ENCODE measurements at regions not wholly inside any gene's neighbourhood (a gene's known extent, or its start where the extent isn't known, plus 50 kb on each side); places are given as distances from the start of the nearest gene placed in this dataset.
A peak's percentile ranks its signal among the peaks of the same experiment; 100 is the strongest.

GRCh38 chr9:90085633-90086032, 480.8 kb downstream of the GADD45G start:
- Histone ChIP-seq H3K27ac (ENCODE audit: low read depth in 1 of 2, low read length in 1 of 2) (peak overlapping the region in 1 of 2 donors; percentile 43), H3K4me3 (no peak overlapping the region), H3K9me3 (ENCODE audit: control insufficient read depth in 4 of 4, insufficient read depth in 3 of 4, low read length in 3 of 4) (peaks cover 0 to 2% (median 0%) of the 10 kb centered on the region in 4 donors), H3K36me3 (ENCODE audit: control insufficient read depth in 4 of 4, insufficient read depth in 4 of 4, low read length in 4 of 4) (no peaks in the 10 kb centered on the region), H3K4me1 (ENCODE audit: control insufficient read depth in 5 of 5, insufficient read depth in 5 of 5, low read length in 5 of 5) (peaks cover 0 to 6% (median 4%) of the 10 kb centered on the region in 5 donors), H3K27me3 (ENCODE audit: control insufficient read depth in 3 of 3, insufficient read depth in 3 of 3, low read length in 2 of 3) (no peaks in the 10 kb centered on the region), H3K9ac (ENCODE audit: insufficient read depth in 1 of 2, low read length in 2 of 2) (no peak overlapping the region)
- DNase-seq (no peak), ATAC-seq (ENCODE audit: insufficient read depth, low FRiP score) (no peak)
- no peak for TF ChIP-seq CTCF (IDR thresholded peaks at IDR 0.05; ENCODE audit: control extremely low read depth, extremely low read depth)
- WGBS, 2 donors: 86 to 88% methylated on average over 4 of the region's 4 CpGs

- Histone ChIP-seq H3K27me3 (ENCODE audit: control insufficient read depth in 3 of 3, insufficient read depth in 3 of 3, low read length in 2 of 3) (no peaks in the 10 kb centered on the region), H3K36me3 (ENCODE audit: control insufficient read depth in 4 of 4, insufficient read depth in 4 of 4, low read length in 4 of 4) (no peaks in the 10 kb centered on the region), H3K4me1 (ENCODE audit: control insufficient read depth in 5 of 5, insufficient read depth in 5 of 5, low read length in 5 of 5) (peaks cover 0 to 6% (median 4%) of the 10 kb centered on the region in 5 donors), H3K27ac (ENCODE audit: low read depth in 1 of 2, low read length in 1 of 2) (no peak overlapping the region), H3K4me3 (no peak overlapping the region), H3K9ac (ENCODE audit: insufficient read depth in 1 of 2, low read length in 2 of 2) (no peak overlapping the region), H3K9me3 (ENCODE audit: control insufficient read depth in 4 of 4, insufficient read depth in 3 of 4, low read length in 3 of 4) (peaks cover 0 to 2% (median 0%) of the 10 kb centered on the region in 4 donors)
- 6 to 38% methylated on average over 2 of the region's 2 CpGs for WGBS, 2 donors
- no peak for TF ChIP-seq CTCF (IDR thresholded peaks at IDR 0.05; ENCODE audit: control extremely low read depth, extremely low read depth)
- no peak for ATAC-seq (ENCODE audit: insufficient read depth, low FRiP score)
- DNase-seq: peak in 2 of 3 donors; percentile 18 to 40
These were observed 481.3 kb downstream of the GADD45G start for GRCh38 chr9:90086101-90086511.

GRCh38 chr9:90088434-90088833, 483.6 kb downstream of the GADD45G start:
- H3K27me3 ChIP-seq (ENCODE audit: control insufficient read depth in 3 of 3, insufficient read depth in 3 of 3, low read length in 2 of 3): no peaks in the 10 kb centered on the region
- no peak overlapping the region for H3K27ac ChIP-seq (ENCODE audit: low read depth in 1 of 2, low read length in 1 of 2)
- H3K36me3 ChIP-seq (ENCODE audit: control insufficient read depth in 4 of 4, insufficient read depth in 4 of 4, low read length in 4 of 4): no peaks in the 10 kb centered on the region
- no peak overlapping the region for H3K4me3 ChIP-seq
- ATAC-seq (ENCODE audit: insufficient read depth, low FRiP score) (no peak), DNase-seq (no peak)
- no peak overlapping the region for H3K9ac ChIP-seq (ENCODE audit: insufficient read depth in 1 of 2, low read length in 2 of 2)
- H3K4me1 ChIP-seq (ENCODE audit: control insufficient read depth in 5 of 5, insufficient read depth in 5 of 5, low read length in 5 of 5): peaks cover 0 to 6% (median 4%) of the 10 kb centered on the region in 5 donors
- H3K9me3 ChIP-seq (ENCODE audit: control insufficient read depth in 4 of 4, insufficient read depth in 3 of 4, low read length in 3 of 4): peaks cover 0 to 2% (median 0%) of the 10 kb centered on the region in 4 donors
- TF ChIP-seq CTCF (IDR thresholded peaks at IDR 0.05; ENCODE audit: control extremely low read depth, extremely low read depth): no peak
- WGBS, 2 donors: 70 to 88% methylated on average over 6 of the region's 6 CpGs

- WGBS, 2 donors: 74 to 75% methylated on average over 4 of the region's 4 CpGs
- peaks cover 0 to 2% (median 0%) of the 10 kb centered on the region in 4 donors for H3K9me3 ChIP-seq (ENCODE audit: control insufficient read depth in 4 of 4, insufficient read depth in 3 of 4, low read length in 3 of 4)
- no peaks in the 10 kb centered on the region for H3K36me3 ChIP-seq (ENCODE audit: control insufficient read depth in 4 of 4, insufficient read depth in 4 of 4, low read length in 4 of 4)
- H3K4me1 ChIP-seq (ENCODE audit: control insufficient read depth in 5 of 5, insufficient read depth in 5 of 5, low read length in 5 of 5): peaks cover 0 to 6% (median 4%) of the 10 kb centered on the region in 5 donors
- no peak overlapping the region for H3K4me3 ChIP-seq
- no peaks in the 10 kb centered on the region for H3K27me3 ChIP-seq (ENCODE audit: control insufficient read depth in 3 of 3, insufficient read depth in 3 of 3, low read length in 2 of 3)
- ATAC-seq (ENCODE audit: insufficient read depth, low FRiP score): no peak
- no peak overlapping the region for H3K9ac ChIP-seq (ENCODE audit: insufficient read depth in 1 of 2, low read length in 2 of 2)
- no peak overlapping the region for H3K27ac ChIP-seq (ENCODE audit: low read depth in 1 of 2, low read length in 1 of 2)
- DNase-seq: no peak
- TF ChIP-seq CTCF (IDR thresholded peaks at IDR 0.05; ENCODE audit: control extremely low read depth, extremely low read depth): no peak
These were observed 484.0 kb downstream of the GADD45G start for GRCh38 chr9:90088856-90089255.
